ENCODE measurements at regions not wholly inside any gene's neighbourhood (a gene's known extent, or its start where the extent isn't known, plus 50 kb on each side); places are given as distances from the start of the nearest gene placed in this dataset.

GRCh38 chr2:134190062-134190806 lies 63.6 kb upstream of the MGAT5 start:
- Mint-ChIP-seq H3K36me3 (ENCODE audit: insufficient read depth in 1 of 3, low read depth in 3 of 3) (peaks cover 0 to 4% (median 3%) of the 10 kb centered on the region in 3 experiments; a peak in 2 of 7 replicates), H3K9me3 (no peaks in the 10 kb centered on the region), H3K4me1 (peaks cover 9 to 17% of the 10 kb centered on the region in 2 experiments), H3K4me3 (no peak overlapping the region), H3K27me3 (ENCODE audit: low read depth) (no peaks in the 10 kb centered on the region), H3K27ac (no peak overlapping the region)
- H3K9ac ChIP-seq (ENCODE audit: extremely low read depth, insufficient read length, low read length), result no peak overlapping the region
- H2BK120ac ChIP-seq (ENCODE audit: low read depth, low read length, poor library complexity, severe bottlenecking), result no peak overlapping the region
- H3K23ac ChIP-seq (ENCODE audit: insufficient read length, low read depth, low read length), result no peak overlapping the region
- no peak overlapping the region for H3K4me2 ChIP-seq (ENCODE audit: insufficient read depth, insufficient read length, low read length)
- no peak overlapping the region for H3T11ph ChIP-seq (ENCODE audit: low read length)
- DNase-seq, result no peak
- H2BK12ac ChIP-seq (ENCODE audit: insufficient read length, low read depth, low read length), result no peak overlapping the region
- H3K4me1 ChIP-seq (ENCODE audit: insufficient read depth, low read length), result no peaks in the 10 kb centered on the region; the same call in 1 of the 2 replicates
- no peak overlapping the region for H3K18ac ChIP-seq (ENCODE audit: insufficient read length, low read depth, low read length)
- TF ChIP-seq, protein P1, sequence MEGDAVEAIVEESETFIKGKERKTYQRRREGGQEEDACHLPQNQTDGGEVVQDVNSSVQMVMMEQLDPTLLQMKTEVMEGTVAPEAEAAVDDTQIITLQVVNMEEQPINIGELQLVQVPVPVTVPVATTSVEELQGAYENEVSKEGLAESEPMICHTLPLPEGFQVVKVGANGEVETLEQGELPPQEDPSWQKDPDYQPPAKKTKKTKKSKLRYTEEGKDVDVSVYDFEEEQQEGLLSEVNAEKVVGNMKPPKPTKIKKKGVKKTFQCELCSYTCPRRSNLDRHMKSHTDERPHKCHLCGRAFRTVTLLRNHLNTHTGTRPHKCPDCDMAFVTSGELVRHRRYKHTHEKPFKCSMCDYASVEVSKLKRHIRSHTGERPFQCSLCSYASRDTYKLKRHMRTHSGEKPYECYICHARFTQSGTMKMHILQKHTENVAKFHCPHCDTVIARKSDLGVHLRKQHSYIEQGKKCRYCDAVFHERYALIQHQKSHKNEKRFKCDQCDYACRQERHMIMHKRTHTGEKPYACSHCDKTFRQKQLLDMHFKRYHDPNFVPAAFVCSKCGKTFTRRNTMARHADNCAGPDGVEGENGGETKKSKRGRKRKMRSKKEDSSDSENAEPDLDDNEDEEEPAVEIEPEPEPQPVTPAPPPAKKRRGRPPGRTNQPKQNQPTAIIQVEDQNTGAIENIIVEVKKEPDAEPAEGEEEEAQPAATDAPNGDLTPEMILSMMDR (conservative IDR thresholded peaks at IDR 0.05), result no peak
- no CpG with 5 or more reads among the region's 4 CpGs for WGBS (ENCODE audit: extremely low coverage, insufficient read length, low lambda C conversion rate)
- H3K79me1 ChIP-seq (ENCODE audit: insufficient read depth, low read depth, low read length, poor library complexity, severe bottlenecking), result peaks cover 4% of the 10 kb centered on the region
- H2BK5ac ChIP-seq (ENCODE audit: insufficient read length, low read length), result no peak overlapping the region
- no peak overlapping the region for H4K8ac ChIP-seq (replicated peaks; ENCODE audit: insufficient read length, low read depth, low read length)
- no peak overlapping the region for H2BK20ac ChIP-seq (ENCODE audit: low read depth, low read length, poor library complexity, severe bottlenecking)
- H3K27ac ChIP-seq (ENCODE audit: insufficient read length, low read depth, low read length), result no peak overlapping the region
- H3K4ac ChIP-seq (ENCODE audit: low read depth, low read length), result no peak overlapping the region
- no peak overlapping the region for H2BK15ac ChIP-seq (ENCODE audit: low read depth, low read length)
- H3K56ac ChIP-seq (ENCODE audit: insufficient read length, low read depth, low read length), result no peak overlapping the region
- H2AK5ac ChIP-seq (ENCODE audit: insufficient read length, low read length), result no peak overlapping the region
- H2AFZ ChIP-seq (ENCODE audit: low read length), result no peak overlapping the region
- H4K91ac ChIP-seq (ENCODE audit: insufficient read length, low read depth, low read length), result no peak overlapping the region
- no peak overlapping the region for H3K14ac ChIP-seq (ENCODE audit: insufficient read depth, low read length)
- no peaks in the 10 kb centered on the region for H3K27me3 ChIP-seq (ENCODE audit: insufficient read depth, low read length)
- H3K79me2 ChIP-seq (ENCODE audit: insufficient read depth, low read length), result peaks cover 3% of the 10 kb centered on the region; the same call in 1 of the 2 replicates
- H3K9me3 ChIP-seq (ENCODE audit: control insufficient read depth, low read depth, low read length), result no peaks in the 10 kb centered on the region
- no peaks in the 10 kb centered on the region for H3K23me2 ChIP-seq (ENCODE audit: insufficient read length, low read depth, low read length, poor library complexity, severe bottlenecking)
- no peak overlapping the region for H4K5ac ChIP-seq (ENCODE audit: insufficient read length, low read depth, low read length)
- no peaks in the 10 kb centered on the region for H4K20me1 ChIP-seq (ENCODE audit: control insufficient read depth, insufficient read depth, insufficient read length)
